IMR-90 (cell line): ENCODE measurements at regions not wholly inside any gene's neighbourhood (a gene's known extent, or its start where the extent isn't known, plus 50 kb on each side); places are given as distances from the start of the nearest gene placed in this dataset.

ENCODE experiments used
- ATAC-seq: fragments of 200-7000 bp; cut with Tn5 transposase; 2 replicates; pipeline ENCODE4 v1.9.1; 2020; ENCODE audit warnings: low read depth, mild to moderate bottlenecking, moderate library complexity
- BruUV-seq: library from RNA; stranded (reverse); fragments of 400-500 nt; replicated peaks from 2 replicates; lab custom pipeline; 2021; lab: Mats Ljungman, UMichigan
- CTCF ChIA-PET: fragments of 300-600 bp; formaldehyde crosslinking; extraction: SDS; loops from one replicate; lab custom pipeline; 2021; ENCODE audit warnings: antibody characterized with exemption; lab: Yijun Ruan, JAX
- POLR2A ChIA-PET: fragments of 300-600 bp; sonication (Branson Sonifier 250); formaldehyde crosslinking; loops from one replicate; lab custom pipeline; 2022; ENCODE audit warnings: antibody characterized with exemption; ENCODE audit not compliant: unreplicated experiment; lab: Charles Lee
- DNase-seq: peaks from one replicate; pipeline ENCODE4 v3.0.0; 2013
- H2AFZ ChIP-seq: replicated peaks from 2 replicates; pipeline ENCODE3; 2013; ENCODE audit warnings: low read length, mild to moderate bottlenecking; ENCODE audit not compliant: poor library complexity
- H2AK5ac ChIP-seq: 2 replicates; pipeline ENCODE4 v1.6.1; 2013; ENCODE audit warnings: low read depth, low read length, inconsistent platforms
- H2AK9ac ChIP-seq: replicated peaks from 2 replicates; pipeline ENCODE3; 2013; ENCODE audit warnings: mild to moderate bottlenecking, low read depth, low read length, moderate library complexity; ENCODE audit not compliant: poor library complexity
- H2BK120ac ChIP-seq: 2 replicates; pipeline ENCODE4 v1.6.1; 2013; ENCODE audit warnings: low read depth, low read length, inconsistent platforms
- H2BK15ac ChIP-seq: 3 replicates; pipeline ENCODE4 v1.6.1; 2013; ENCODE audit warnings: low read depth, low read length, inconsistent platforms
- H2BK20ac ChIP-seq: 2 replicates; pipeline ENCODE4 v1.6.1; 2013; ENCODE audit warnings: low read depth, mild to moderate bottlenecking, inconsistent platforms, low read length, moderate library complexity
- H2BK5ac ChIP-seq: 2 replicates; pipeline ENCODE4 v1.6.1; 2013; ENCODE audit warnings: mild to moderate bottlenecking, low read depth, low read length, inconsistent platforms; ENCODE audit not compliant: poor library complexity, severe bottlenecking
- H3K14ac ChIP-seq: replicated peaks from 2 replicates; pipeline ENCODE4 v1.6.1; 2013; ENCODE audit warnings: low read depth, low read length, inconsistent platforms
- H3K18ac ChIP-seq: 2 replicates; pipeline ENCODE4 v1.6.1; 2013; ENCODE audit warnings: low read depth, low read length, control low read depth
- H3K23ac ChIP-seq: 2 replicates; pipeline ENCODE4 v1.6.1; 2013; ENCODE audit warnings: low read depth, low read length, inconsistent platforms
- H3K27ac ChIP-seq: 2 replicates; pipeline ENCODE4 v1.5.1; 2013; ENCODE audit warnings: mild to moderate bottlenecking, control low read depth, low read length; ENCODE audit not compliant: insufficient read depth
- H3K27me3 ChIP-seq: 2 replicates; pipeline ENCODE4 v1.6.1; 2013; ENCODE audit warnings: low read length; ENCODE audit not compliant: control insufficient read depth, insufficient read depth
- H3K36me3 ChIP-seq: 2 replicates; pipeline ENCODE4 v1.6.1; 2013; ENCODE audit warnings: low read length, mixed read lengths; ENCODE audit not compliant: control insufficient read depth, insufficient read depth
- H3K4ac ChIP-seq: 2 replicates; pipeline ENCODE4 v1.6.1; 2013; ENCODE audit warnings: low read depth, low read length, inconsistent platforms
- H3K4me1 ChIP-seq: 2 replicates; pipeline ENCODE4 v1.6.1; 2013; ENCODE audit warnings: low read length, mixed read lengths; ENCODE audit not compliant: control insufficient read depth, insufficient read depth
- H3K4me2 ChIP-seq: 2 replicates; pipeline ENCODE4 v1.6.1; 2013; ENCODE audit warnings: low read depth, mild to moderate bottlenecking, control low read depth, low read length, moderate library complexity
- H3K4me3 ChIP-seq: 2 replicates; pipeline ENCODE4 v1.5.1; 2013; ENCODE audit warnings: low read depth, mild to moderate bottlenecking, control low read depth, low read length, moderate library complexity; ENCODE audit not compliant: insufficient read depth
- H3K56ac ChIP-seq: 2 replicates; pipeline ENCODE4 v1.6.1; 2013; ENCODE audit warnings: low read length, inconsistent platforms; ENCODE audit not compliant: insufficient read depth; ENCODE audit errors: extremely low read depth
- H3K79me1 ChIP-seq, 2 experiments: 2 replicates each; pipeline ENCODE4 v1.6.1; 2013; ENCODE audit warnings: low read length in 2 of 2, inconsistent platforms in 1 of 2, low read depth in 1 of 2
- H3K9ac ChIP-seq: 2 replicates; pipeline ENCODE4 v1.6.1; 2013; ENCODE audit warnings: low read depth, low read length, control low read depth
- H3K9me1 ChIP-seq: 2 replicates; pipeline ENCODE4 v1.6.1; 2013; ENCODE audit warnings: low read length, inconsistent platforms; ENCODE audit not compliant: insufficient read depth
- H3K9me3 ChIP-seq: 2 replicates; pipeline ENCODE4 v1.6.1; 2013; ENCODE audit warnings: low read length; ENCODE audit not compliant: control insufficient read depth, insufficient read depth
- H4K20me1 ChIP-seq: 2 replicates; pipeline ENCODE4 v1.6.1; 2013; ENCODE audit warnings: low read length, inconsistent platforms; ENCODE audit not compliant: insufficient read depth
- H4K5ac ChIP-seq: 2 replicates; pipeline ENCODE4 v1.6.1; 2013; ENCODE audit warnings: mild to moderate bottlenecking, low read depth, low read length, control low read depth
- H4K8ac ChIP-seq, 2 experiments: 2 replicates each; pipeline ENCODE4 v1.6.1; 2013; ENCODE audit warnings: low read depth in 2 of 2, low read length in 2 of 2, control low read depth in 1 of 2, inconsistent platforms in 1 of 2
- H4K91ac ChIP-seq: 2 replicates; pipeline ENCODE4 v1.6.1; 2013; ENCODE audit warnings: low read depth, low read length, inconsistent platforms; ENCODE audit not compliant: insufficient read depth
- BHLHE40 ChIP-seq: fragments of 150-350 bp; IDR thresholded peaks from 2 replicates; pipeline ENCODE4 v1.6.1; 2016; ENCODE audit warnings: mild to moderate bottlenecking, low read depth, low read length
- CEBPB ChIP-seq: IDR thresholded peaks from 2 replicates; pipeline ENCODE4 v1.6.1; 2012; ENCODE audit warnings: low read depth, low read length, improper control_type of control experiment
- CHD1 ChIP-seq: IDR thresholded peaks from 2 replicates; pipeline ENCODE4 v1.6.1; 2012; ENCODE audit warnings: low read depth, low read length, improper control_type of control experiment
- CTCF ChIP-seq: conservative IDR thresholded peaks from 2 replicates; pipeline ENCODE4 v1.5.1; 2012; ENCODE audit warnings: mild to moderate bottlenecking, low read depth, low read length, improper control_type of control experiment
- ELK1 ChIP-seq: fragments of 150-350 bp; IDR thresholded peaks from 2 replicates; pipeline ENCODE4 v1.6.1; 2016; ENCODE audit warnings: low read depth, mild to moderate bottlenecking, low read length, moderate library complexity, borderline replicate concordance
- FOS ChIP-seq: fragments of 150-350 bp; IDR thresholded peaks from 2 replicates; pipeline ENCODE4 v1.6.1; 2016; ENCODE audit warnings: low read depth, low read length
- MAFK ChIP-seq: IDR thresholded peaks from 2 replicates; pipeline ENCODE4 v1.6.1; 2012; ENCODE audit warnings: low read depth, low read length, improper control_type of control experiment
- MAZ ChIP-seq: IDR thresholded peaks from 2 replicates; pipeline ENCODE4 v1.6.1; 2012; ENCODE audit warnings: low read depth, mild to moderate bottlenecking, low read length, improper control_type of control experiment, moderate library complexity, borderline replicate concordance
- MXI1 ChIP-seq: IDR thresholded peaks from 2 replicates; pipeline ENCODE4 v1.6.1; 2012; ENCODE audit warnings: low read depth, mild to moderate bottlenecking, low read length, moderate library complexity, borderline replicate concordance
- NFE2L2 ChIP-seq: fragments of 150-350 bp; IDR thresholded peaks from 2 replicates; pipeline ENCODE4 v1.6.1; 2016; ENCODE audit warnings: low read depth, mild to moderate bottlenecking, low read length
- POLR2A ChIP-seq: IDR thresholded peaks from 2 replicates; pipeline ENCODE4 v1.6.1; 2012; ENCODE audit warnings: mild to moderate bottlenecking, low read depth, low read length
- RAD21 ChIP-seq: IDR thresholded peaks from 2 replicates; pipeline ENCODE4 v1.6.1; 2012; ENCODE audit warnings: low read length, improper control_type of control experiment
- RCOR1 ChIP-seq: IDR thresholded peaks from 2 replicates; pipeline ENCODE4 v1.6.1; 2012; ENCODE audit warnings: mild to moderate bottlenecking, low read length, improper control_type of control experiment; ENCODE audit not compliant: insufficient replicate concordance
- RFX5 ChIP-seq: IDR thresholded peaks from 2 replicates; pipeline ENCODE4 v1.8.0; 2012; ENCODE audit warnings: low read depth, mild to moderate bottlenecking, low read length, moderate library complexity
- SMC3 ChIP-seq: fragments of 150-350 bp; IDR thresholded peaks from 2 replicates; pipeline ENCODE4 v1.6.1; 2016; ENCODE audit warnings: low read depth, mild to moderate bottlenecking, antibody characterized with exemption, low read length, moderate library complexity
- USF2 ChIP-seq: fragments of 150-350 bp; IDR thresholded peaks from 2 replicates; pipeline ENCODE4 v1.6.1; 2017; ENCODE audit warnings: mild to moderate bottlenecking, antibody characterized with exemption, low read length, low read depth
- WGBS, 2 experiments: methylation state at CpG; one replicate each; pipeline versions ENCODE4 v1.1.5 to v1.1.7; 2013; ENCODE audit warnings: missing lambda C conversion rate in 2 of 2; ENCODE audit not compliant: insufficient read length in 1 of 2; ENCODE audit errors: extremely low coverage in 2 of 2; 5-methylcytosine and 5-hydroxymethylcytosine counted together
- dilution Hi-C: fragments of 300-500 bp; cut with HindIII; formaldehyde crosslinking; loops from one replicate; pipeline ENCODE4 v1.14.3; 2018; ENCODE audit warnings: low sequenced_read_pairs; ENCODE audit not compliant: unreplicated experiment
- in situ Hi-C: fragments of 300-500 bp; cut with MboI; formaldehyde crosslinking; loops from 3 replicates; pipeline ENCODE4 v1.14.3; 2019; ENCODE audit warnings: low sequenced_read_pairs, inconsistent platforms, mixed read lengths
- intact Hi-C: fragments of 100-400 bp; cut with micrococcal nuclease; formaldehyde crosslinking; loops from 2 replicates; pipeline ENCODE4 v1.10.0; 2022

GRCh38 chr2:107685421-107685986 lies 141.2 kb upstream of the RGPD4 start:
- Histone ChIP-seq H3K14ac (no peak overlapping the region), H3K36me3 (no peaks in the 10 kb centered on the region), H2BK5ac (no peak overlapping the region), H3K9me1 (no peaks in the 10 kb centered on the region), H2AK5ac (no peak overlapping the region), H2BK120ac (no peak overlapping the region), H3K27ac (no peak overlapping the region), H4K5ac (no peak overlapping the region), H4K8ac (no peak overlapping the region), H3K9ac (no peak overlapping the region), H3K56ac (no peak overlapping the region), H3K27me3 (no peaks in the 10 kb centered on the region), H3K18ac (no peak overlapping the region), H4K20me1 (no peaks in the 10 kb centered on the region), H3K9me3 (no peaks in the 10 kb centered on the region; the same call in 1 of the 2 replicates), H3K23ac (no peak overlapping the region), H3K4ac (no peak overlapping the region), H2AFZ (no peak overlapping the region), H4K91ac (no peak overlapping the region), H3K4me2 (no peak overlapping the region), H2BK15ac (no peak overlapping the region), H2AK9ac (no peak overlapping the region), H3K4me1 (no peaks in the 10 kb centered on the region), H3K79me1 (no peaks in the 10 kb centered on the region), H2BK20ac (no peak overlapping the region), H3K4me3 (no peak overlapping the region)
- ATAC-seq (no peak), DNase-seq (no peak)
- ChIA-PET POLR2A (no interaction called here), CTCF (interaction anchor here (0.6 kb wide), 1 partner anchor 16 kb away, joined by 3 read pairs; no protein-coding TSS in a partner anchor)
- intact Hi-C loops: no loop called here
- BruUV-seq: no TSS peak
- in situ Hi-C loops: no loop called here
- dilution Hi-C loops: no loop called here
- no CpG with 5 or more reads among the region's 3 CpGs for WGBS, 2 experiments
- no peak for TF ChIP-seq CTCF
- TF ChIP-seq CHD1: no peak
- TF ChIP-seq POLR2A: no peak
- TF ChIP-seq MXI1: no peak
- no peak for TF ChIP-seq MAFK
- no peak for TF ChIP-seq MAZ
- no peak for TF ChIP-seq BHLHE40
- TF ChIP-seq SMC3: no peak
- TF ChIP-seq USF2: no peak
- TF ChIP-seq NFE2L2: no peak
- no peak for TF ChIP-seq RAD21
- no peak for TF ChIP-seq ELK1
- no peak for TF ChIP-seq FOS
- no peak for TF ChIP-seq CEBPB
- TF ChIP-seq RFX5: no peak
- TF ChIP-seq RCOR1: no peak
